SK-N-SH (cell line): ENCODE measurements at regions not wholly inside any gene's neighbourhood (a gene's known extent, or its start where the extent isn't known, plus 50 kb on each side); places are given as distances from the start of the nearest gene placed in this dataset.
A peak's percentile ranks its signal among the peaks of the same experiment; 100 is the strongest.

Experiments
- CTCF ChIA-PET: fragments of 300-600, 350-600 bp; formaldehyde crosslinking; extraction: SDS; loops from one replicate; lab custom pipeline; 2021; lab: Yijun Ruan, JAX
- POLR2A ChIA-PET: fragments of 350-600 bp; sonication (Branson Sonifier 250); formaldehyde crosslinking; extraction: SDS; loops from one replicate; lab custom pipeline; 2020; ENCODE audit warnings: antibody characterized with exemption, inconsistent platforms; lab: Yijun Ruan, JAX
- DNase-seq: peaks from one replicate; pipeline ENCODE4 v3.0.0; 2012
- H2AFZ ChIP-seq: fragments of 200-600 bp; sonication (generic); 2 replicates; pipeline ENCODE4 v1.8.1; 2016; ENCODE audit warnings: antibody characterized with exemption, mild to moderate bottlenecking, low read depth
- H3F3A ChIP-seq: fragments of 200-600 bp; sonication (generic); replicated peaks from 2 replicates; pipeline ENCODE3; 2016; ENCODE audit warnings: antibody characterized with exemption, mild to moderate bottlenecking; ENCODE audit not compliant: insufficient read depth
- H3K27ac ChIP-seq, 2 experiments: fragments of 200-500 bp in 1 of 2; fragments of 200-600 bp in 1 of 2; sonication (Bioruptor generic) in 1 of 2; sonication (generic), shearing (Covaris generic) in 1 of 2; 2 replicates each; pipeline versions ENCODE4 v1.5.1 to v1.6.1; 2014 to 2016; ENCODE audit warnings: low read depth in 2 of 2, inconsistent platforms in 1 of 2, low read length in 1 of 2, mild to moderate bottlenecking in 1 of 2, mixed read lengths in 1 of 2
- H3K27me3 ChIP-seq: fragments of 200-600 bp; sonication (generic), shearing (Covaris generic); 2 replicates; pipeline ENCODE4 v1.6.1; 2016; ENCODE audit warnings: mixed run types; ENCODE audit not compliant: insufficient read depth
- H3K36me3 ChIP-seq, 2 experiments: fragments of 200-500 bp in 1 of 2; fragments of 200-600 bp in 1 of 2; sonication (Bioruptor generic) in 1 of 2; sonication (generic) in 1 of 2; replicated peaks in 1 of 2; 2 replicates each; pipeline versions ENCODE3 to v1.5.1; 2014 to 2016; ENCODE audit warnings: low read length in 1 of 2, mild to moderate bottlenecking in 1 of 2; ENCODE audit not compliant: insufficient read depth in 2 of 2, control insufficient read depth in 1 of 2
- H3K4me1 ChIP-seq, 2 experiments: fragments of 200-500 bp in 1 of 2; fragments of 200-600 bp in 1 of 2; sonication (Bioruptor generic) in 1 of 2; sonication (generic), shearing (Covaris generic) in 1 of 2; 2 replicates each; pipeline versions ENCODE4 v1.5.1 to v1.6.1; 2014 to 2016; ENCODE audit warnings: low read depth in 1 of 2, low read length in 1 of 2, mixed run types in 1 of 2; ENCODE audit not compliant: insufficient read depth in 2 of 2, control insufficient read depth in 1 of 2
- H3K4me2 ChIP-seq: fragments of 200-600 bp; sonication (generic), shearing (Covaris generic); 2 replicates; pipeline ENCODE4 v1.6.1; 2017; ENCODE audit warnings: mixed run types
- H3K4me3 ChIP-seq, 2 experiments: fragments of 200-500 bp in 1 of 2; fragments of 200-600 bp in 1 of 2; sonication (Bioruptor generic) in 1 of 2; sonication (generic), shearing (Covaris generic) in 1 of 2; 2 replicates each; pipeline versions ENCODE4 v1.5.1 to v1.8.1; 2014 to 2016; ENCODE audit warnings: low read depth in 2 of 2, inconsistent platforms in 1 of 2, low read length in 1 of 2, mild to moderate bottlenecking in 1 of 2, mixed read lengths in 1 of 2, moderate library complexity in 1 of 2
- H3K79me2 ChIP-seq: fragments of 200-600 bp; sonication (generic); 2 replicates; pipeline ENCODE4 v1.8.1; 2017; ENCODE audit warnings: mild to moderate bottlenecking; ENCODE audit not compliant: insufficient read depth
- H3K9ac ChIP-seq: fragments of 200-600 bp; sonication (generic); 2 replicates; pipeline ENCODE4 v1.6.1; 2017; ENCODE audit warnings: mixed run types
- H3K9me2 ChIP-seq: fragments of 200-600 bp; sonication (generic); 2 replicates; pipeline ENCODE4 v1.6.1; 2017; ENCODE audit warnings: mixed run types
- H3K9me3 ChIP-seq: fragments of 200-600 bp; sonication (generic); 2 replicates; pipeline ENCODE4 v1.6.1; 2017; ENCODE audit warnings: mixed run types, mild to moderate bottlenecking, moderate library complexity
- H4K20me1 ChIP-seq: fragments of 200-600 bp; sonication (generic); 2 replicates; pipeline ENCODE4 v1.6.1; 2017; ENCODE audit warnings: mild to moderate bottlenecking, mixed run types; ENCODE audit not compliant: insufficient read depth
- CHD2 ChIP-seq: fragments of 150-350 bp; IDR thresholded peaks from 2 replicates; pipeline ENCODE4 v1.6.1; 2018; ENCODE audit warnings: low read length; ENCODE audit not compliant: partially characterized antibody
- EP300 ChIP-seq, 2 experiments: IDR thresholded peaks; 2 replicates each; pipeline versions ENCODE4 v1.4.0 to v1.6.1; 2012; ENCODE audit warnings: borderline replicate concordance in 1 of 2, low read depth in 1 of 2, low read length in 1 of 2
- MEF2A ChIP-seq: IDR thresholded peaks from 2 replicates; pipeline ENCODE4 v1.4.0; 2012; ENCODE audit warnings: low read depth, borderline replicate concordance
- POLR2AphosphoS5 ChIP-seq: IDR thresholded peaks from 2 replicates; pipeline ENCODE4 v1.6.1; 2012; ENCODE audit warnings: low read depth, low read length
- TAF1 ChIP-seq: IDR thresholded peaks from 2 replicates; pipeline ENCODE4 v1.6.1; 2012; ENCODE audit warnings: low read depth, mild to moderate bottlenecking, low read length, moderate library complexity, borderline replicate concordance
- TCF12 ChIP-seq: IDR thresholded peaks from 2 replicates; pipeline ENCODE4 v1.4.0; 2012
- TEAD4 ChIP-seq: IDR thresholded peaks from 2 replicates; pipeline ENCODE4 v1.4.0; 2012; ENCODE audit warnings: mild to moderate bottlenecking, borderline replicate concordance; ENCODE audit not compliant: insufficient read depth
- WGBS: methylation state at CpG from one replicate; pipeline ENCODE4 v1.1.6; 2017; ENCODE audit warnings: low lambda C conversion rate; 5-methylcytosine and 5-hydroxymethylcytosine counted together
- TF ChIP-seq, protein P1 (sequence below): IDR thresholded peaks from 2 replicates; pipeline ENCODE4 v1.6.1; 2012; ENCODE audit warnings: mild to moderate bottlenecking, low read depth, low read length, moderate library complexity
- TF ChIP-seq, protein P2 (sequence below): IDR thresholded peaks from 2 replicates; pipeline ENCODE4 v1.4.0; 2012; ENCODE audit warnings: low read depth, borderline replicate concordance
- TF ChIP-seq, protein P3 (sequence below): IDR thresholded peaks from 2 replicates; pipeline ENCODE4; 2012
- TF ChIP-seq, protein P4 (sequence below): IDR thresholded peaks from 2 replicates; pipeline ENCODE4 v1.4.0; 2012; ENCODE audit warnings: low read depth
- TF ChIP-seq, protein P5 (sequence below): fragments of 150-350 bp; IDR thresholded peaks from 2 replicates; pipeline ENCODE4 v1.6.1; 2017; ENCODE audit warnings: antibody characterized with exemption, low read length, low read depth, borderline replicate concordance

DNA sequence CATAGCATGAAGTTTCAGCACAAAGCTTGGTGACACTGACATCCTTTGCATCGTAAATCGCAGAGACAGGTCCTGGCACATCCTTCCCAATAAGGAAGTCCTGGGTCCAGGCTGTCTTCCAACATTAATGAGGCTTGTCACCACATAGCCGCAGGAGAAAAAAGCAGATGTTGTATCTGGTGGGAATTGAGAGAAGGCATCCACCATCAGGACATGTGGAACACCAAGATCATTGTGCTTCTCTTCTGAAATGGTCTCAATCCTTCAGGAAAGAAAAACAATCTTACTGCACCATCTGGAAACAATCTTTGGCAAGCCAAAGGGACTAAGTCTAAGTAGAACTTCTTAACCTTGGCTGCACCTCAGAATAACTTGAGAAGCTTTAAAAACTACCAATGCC lies 119.0 kb upstream of the ARHGAP28 start:
- Histone ChIP-seq H4K20me1 (no peaks in the 10 kb centered on the region), H2AFZ (no peak overlapping the region), H3K9me2 (no peaks in the 10 kb centered on the region), H3K27ac (no peak overlapping the region), H3K4me2 (no peak overlapping the region), H3K9me3 (no peaks in the 10 kb centered on the region), H3F3A (no peaks in the 10 kb centered on the region), H3K4me1 (peaks cover 0 to 2% of the 10 kb centered on the region in 2 experiments; a peak in 1 of 4 replicates), H3K27me3 (no peaks in the 10 kb centered on the region), H3K36me3 (no peaks in the 10 kb centered on the region), H3K9ac (no peak overlapping the region), H3K79me2 (no peaks in the 10 kb centered on the region), H3K4me3 (no peak overlapping the region)
- TF ChIP-seq, protein P1, sequence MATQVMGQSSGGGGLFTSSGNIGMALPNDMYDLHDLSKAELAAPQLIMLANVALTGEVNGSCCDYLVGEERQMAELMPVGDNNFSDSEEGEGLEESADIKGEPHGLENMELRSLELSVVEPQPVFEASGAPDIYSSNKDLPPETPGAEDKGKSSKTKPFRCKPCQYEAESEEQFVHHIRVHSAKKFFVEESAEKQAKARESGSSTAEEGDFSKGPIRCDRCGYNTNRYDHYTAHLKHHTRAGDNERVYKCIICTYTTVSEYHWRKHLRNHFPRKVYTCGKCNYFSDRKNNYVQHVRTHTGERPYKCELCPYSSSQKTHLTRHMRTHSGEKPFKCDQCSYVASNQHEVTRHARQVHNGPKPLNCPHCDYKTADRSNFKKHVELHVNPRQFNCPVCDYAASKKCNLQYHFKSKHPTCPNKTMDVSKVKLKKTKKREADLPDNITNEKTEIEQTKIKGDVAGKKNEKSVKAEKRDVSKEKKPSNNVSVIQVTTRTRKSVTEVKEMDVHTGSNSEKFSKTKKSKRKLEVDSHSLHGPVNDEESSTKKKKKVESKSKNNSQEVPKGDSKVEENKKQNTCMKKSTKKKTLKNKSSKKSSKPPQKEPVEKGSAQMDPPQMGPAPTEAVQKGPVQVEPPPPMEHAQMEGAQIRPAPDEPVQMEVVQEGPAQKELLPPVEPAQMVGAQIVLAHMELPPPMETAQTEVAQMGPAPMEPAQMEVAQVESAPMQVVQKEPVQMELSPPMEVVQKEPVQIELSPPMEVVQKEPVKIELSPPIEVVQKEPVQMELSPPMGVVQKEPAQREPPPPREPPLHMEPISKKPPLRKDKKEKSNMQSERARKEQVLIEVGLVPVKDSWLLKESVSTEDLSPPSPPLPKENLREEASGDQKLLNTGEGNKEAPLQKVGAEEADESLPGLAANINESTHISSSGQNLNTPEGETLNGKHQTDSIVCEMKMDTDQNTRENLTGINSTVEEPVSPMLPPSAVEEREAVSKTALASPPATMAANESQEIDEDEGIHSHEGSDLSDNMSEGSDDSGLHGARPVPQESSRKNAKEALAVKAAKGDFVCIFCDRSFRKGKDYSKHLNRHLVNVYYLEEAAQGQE: no peak
- TF ChIP-seq, protein P2, sequence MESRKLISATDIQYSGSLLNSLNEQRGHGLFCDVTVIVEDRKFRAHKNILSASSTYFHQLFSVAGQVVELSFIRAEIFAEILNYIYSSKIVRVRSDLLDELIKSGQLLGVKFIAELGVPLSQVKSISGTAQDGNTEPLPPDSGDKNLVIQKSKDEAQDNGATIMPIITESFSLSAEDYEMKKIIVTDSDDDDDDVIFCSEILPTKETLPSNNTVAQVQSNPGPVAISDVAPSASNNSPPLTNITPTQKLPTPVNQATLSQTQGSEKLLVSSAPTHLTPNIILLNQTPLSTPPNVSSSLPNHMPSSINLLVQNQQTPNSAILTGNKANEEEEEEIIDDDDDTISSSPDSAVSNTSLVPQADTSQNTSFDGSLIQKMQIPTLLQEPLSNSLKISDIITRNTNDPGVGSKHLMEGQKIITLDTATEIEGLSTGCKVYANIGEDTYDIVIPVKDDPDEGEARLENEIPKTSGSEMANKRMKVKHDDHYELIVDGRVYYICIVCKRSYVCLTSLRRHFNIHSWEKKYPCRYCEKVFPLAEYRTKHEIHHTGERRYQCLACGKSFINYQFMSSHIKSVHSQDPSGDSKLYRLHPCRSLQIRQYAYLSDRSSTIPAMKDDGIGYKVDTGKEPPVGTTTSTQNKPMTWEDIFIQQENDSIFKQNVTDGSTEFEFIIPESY: no peak
- no peak for TF ChIP-seq CHD2
- TF ChIP-seq, protein P3, sequence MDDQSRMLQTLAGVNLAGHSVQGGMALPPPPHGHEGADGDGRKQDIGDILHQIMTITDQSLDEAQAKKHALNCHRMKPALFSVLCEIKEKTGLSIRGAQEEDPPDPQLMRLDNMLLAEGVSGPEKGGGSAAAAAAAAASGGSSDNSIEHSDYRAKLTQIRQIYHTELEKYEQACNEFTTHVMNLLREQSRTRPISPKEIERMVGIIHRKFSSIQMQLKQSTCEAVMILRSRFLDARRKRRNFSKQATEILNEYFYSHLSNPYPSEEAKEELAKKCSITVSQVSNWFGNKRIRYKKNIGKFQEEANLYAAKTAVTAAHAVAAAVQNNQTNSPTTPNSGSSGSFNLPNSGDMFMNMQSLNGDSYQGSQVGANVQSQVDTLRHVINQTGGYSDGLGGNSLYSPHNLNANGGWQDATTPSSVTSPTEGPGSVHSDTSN: peak; percentile 42; the same call in 1 of the 2 replicates
- TF ChIP-seq, protein P4, sequence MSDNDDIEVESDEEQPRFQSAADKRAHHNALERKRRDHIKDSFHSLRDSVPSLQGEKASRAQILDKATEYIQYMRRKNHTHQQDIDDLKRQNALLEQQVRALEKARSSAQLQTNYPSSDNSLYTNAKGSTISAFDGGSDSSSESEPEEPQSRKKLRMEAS: no peak
- peak; percentile 49 for TF ChIP-seq TCF12
- no peak for DNase-seq
- POLR2A ChIA-PET: no interaction called here
- CTCF ChIA-PET: interaction anchor here (0.7 kb wide), 1 partner anchor 40 kb away, joined by 3 read pairs; no protein-coding TSS in a partner anchor
- WGBS: 70% methylated on average over 3 of the region's 3 CpGs

DNA sequence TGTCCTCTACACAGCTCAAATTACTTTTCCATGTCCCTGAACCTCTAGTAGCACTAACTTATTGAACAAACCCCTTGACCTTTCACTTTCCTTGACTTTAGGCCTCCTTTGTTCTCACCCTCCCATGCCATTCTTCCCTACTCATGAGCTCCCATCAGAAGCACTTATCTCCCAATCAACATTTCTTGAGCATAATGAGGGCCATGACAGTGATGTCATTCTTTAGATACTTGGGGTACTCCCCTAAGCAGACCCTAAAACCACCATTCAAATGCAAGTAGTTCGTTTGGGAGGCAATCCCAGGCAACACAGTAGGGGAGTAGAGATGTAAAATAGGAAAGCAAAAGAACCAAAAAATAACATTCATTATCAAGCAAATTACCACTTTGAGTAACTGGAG lies 115.9 kb upstream of the ARHGAP28 start:
- H4K20me1 ChIP-seq: no peaks in the 10 kb centered on the region
- 13% methylated on average over 1 of the region's 1 CpG for WGBS
- peaks cover 0 to 2% of the 10 kb centered on the region in 2 experiments; a peak in 1 of 4 replicates for H3K4me1 ChIP-seq
- no peak overlapping the region for H3K4me2 ChIP-seq
- no peak overlapping the region for H3K27ac ChIP-seq
- H3K79me2 ChIP-seq: no peaks in the 10 kb centered on the region
- no peak overlapping the region for H2AFZ ChIP-seq
- CTCF ChIA-PET: interaction anchor here (1.4 kb wide), 1 partner anchor 14 kb away, joined by 3 read pairs; no protein-coding TSS in a partner anchor
- no peaks in the 10 kb centered on the region for H3K27me3 ChIP-seq
- no peaks in the 10 kb centered on the region for H3K9me3 ChIP-seq
- no peak for TF ChIP-seq TAF1
- no peak for TF ChIP-seq MEF2A
- TF ChIP-seq TEAD4: no peak
- TF ChIP-seq TCF12: no peak
- TF ChIP-seq POLR2AphosphoS5: no peak
- TF ChIP-seq, protein P5, sequence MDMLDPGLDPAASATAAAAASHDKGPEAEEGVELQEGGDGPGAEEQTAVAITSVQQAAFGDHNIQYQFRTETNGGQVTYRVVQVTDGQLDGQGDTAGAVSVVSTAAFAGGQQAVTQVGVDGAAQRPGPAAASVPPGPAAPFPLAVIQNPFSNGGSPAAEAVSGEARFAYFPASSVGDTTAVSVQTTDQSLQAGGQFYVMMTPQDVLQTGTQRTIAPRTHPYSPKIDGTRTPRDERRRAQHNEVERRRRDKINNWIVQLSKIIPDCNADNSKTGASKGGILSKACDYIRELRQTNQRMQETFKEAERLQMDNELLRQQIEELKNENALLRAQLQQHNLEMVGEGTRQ: no peak
- TF ChIP-seq EP300 (IDR thresholded peaks at IDR 0.05; ENCODE audit: borderline replicate concordance in 1 of 2, low read depth in 1 of 2, low read length in 1 of 2): no peak
- H3F3A ChIP-seq: no peaks in the 10 kb centered on the region
- DNase-seq: no peak
- no peaks in the 10 kb centered on the region for H3K36me3 ChIP-seq
- no peak overlapping the region for H3K4me3 ChIP-seq
- POLR2A ChIA-PET: no interaction called here
- no peak overlapping the region for H3K9ac ChIP-seq
- no peaks in the 10 kb centered on the region for H3K9me2 ChIP-seq
